Hindlimb muscle (tissue), 1 donor: ENCODE measurements at regions not wholly inside any gene's neighbourhood (a gene's known extent, or its start where the extent isn't known, plus 50 kb on each side); places are given as distances from the start of the nearest gene placed in this dataset.
"Not testable (repeated sequence)": the region's sequence is repeated elsewhere in the genome, so short reads cannot be mapped to it uniquely, and the experiment has no call there.

Experiments used
- DNase-seq: peaks from one replicate; pipeline ENCODE4 v3.0.0-alpha.2; 2013

- DNase-seq, result no peak
Measured at GRCh38 chr6:72534236-72534635, 87.6 kb upstream of the KCNQ5 start.

- no peak for DNase-seq
Measured at GRCh38 chr6:72535124-72535523, 86.7 kb upstream of the KCNQ5 start.

GRCh38 chr6:72547020-72547419, 74.8 kb upstream of the KCNQ5 start:
- DNase-seq, result no peak

- no peak for DNase-seq
Measured at GRCh38 chr6:72551470-72551869, 70.4 kb upstream of the KCNQ5 start.

GRCh38 chr6:72552938-72553337, 68.9 kb upstream of the KCNQ5 start:
- peak; percentile 16 for DNase-seq

GRCh38 chr6:72553531-72554511, 68.0 kb upstream of the KCNQ5 start:
- DNase-seq, result no peak

- no peak for DNase-seq
Measured at GRCh38 chr6:72554761-72555221, 67.1 kb upstream of the KCNQ5 start.

GRCh38 chr6:72559067-72559466, 62.8 kb upstream of the KCNQ5 start:
- no peak for DNase-seq

- DNase-seq, result no peak
Measured at GRCh38 chr6:72559555-72559954, 62.3 kb upstream of the KCNQ5 start.

GRCh38 chr6:72560721-72561593, 60.9 kb upstream of the KCNQ5 start:
- DNase-seq, result no peak

GRCh38 chr6:72561629-72562028, 60.2 kb upstream of the KCNQ5 start:
- no peak for DNase-seq

GRCh38 chr6:72564231-72564630, 57.6 kb upstream of the KCNQ5 start:
- no peak for DNase-seq

- DNase-seq, result not testable (repeated sequence)
Measured at GRCh38 chr6:72571993-72572392, 49.9 kb upstream of the KCNQ5 start.
